ENCODE measurements at regions not wholly inside any gene's neighbourhood (a gene's known extent, or its start where the extent isn't known, plus 50 kb on each side); places are given as distances from the start of the nearest gene placed in this dataset.

DNA sequence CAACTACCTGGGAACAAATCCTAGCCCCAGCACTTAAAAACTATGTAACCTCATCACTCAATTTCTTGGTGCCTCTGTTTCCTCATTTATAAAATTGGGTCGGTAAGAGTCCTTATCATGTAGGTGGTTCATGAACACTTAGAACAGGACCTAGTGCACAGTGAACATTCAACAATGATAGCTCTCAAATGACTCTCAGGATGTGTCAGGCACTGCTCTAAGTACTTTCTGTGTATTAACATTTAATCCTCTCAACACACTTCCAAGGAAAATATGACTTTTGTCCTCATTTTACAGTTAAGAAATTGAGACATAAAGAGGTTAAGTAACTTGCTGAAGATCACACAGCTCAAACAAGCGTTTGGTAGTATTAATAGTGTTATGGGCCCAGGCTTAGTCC, 202.1 kb upstream of the KLF4 start:
- TF ChIP-seq, protein P1, sequence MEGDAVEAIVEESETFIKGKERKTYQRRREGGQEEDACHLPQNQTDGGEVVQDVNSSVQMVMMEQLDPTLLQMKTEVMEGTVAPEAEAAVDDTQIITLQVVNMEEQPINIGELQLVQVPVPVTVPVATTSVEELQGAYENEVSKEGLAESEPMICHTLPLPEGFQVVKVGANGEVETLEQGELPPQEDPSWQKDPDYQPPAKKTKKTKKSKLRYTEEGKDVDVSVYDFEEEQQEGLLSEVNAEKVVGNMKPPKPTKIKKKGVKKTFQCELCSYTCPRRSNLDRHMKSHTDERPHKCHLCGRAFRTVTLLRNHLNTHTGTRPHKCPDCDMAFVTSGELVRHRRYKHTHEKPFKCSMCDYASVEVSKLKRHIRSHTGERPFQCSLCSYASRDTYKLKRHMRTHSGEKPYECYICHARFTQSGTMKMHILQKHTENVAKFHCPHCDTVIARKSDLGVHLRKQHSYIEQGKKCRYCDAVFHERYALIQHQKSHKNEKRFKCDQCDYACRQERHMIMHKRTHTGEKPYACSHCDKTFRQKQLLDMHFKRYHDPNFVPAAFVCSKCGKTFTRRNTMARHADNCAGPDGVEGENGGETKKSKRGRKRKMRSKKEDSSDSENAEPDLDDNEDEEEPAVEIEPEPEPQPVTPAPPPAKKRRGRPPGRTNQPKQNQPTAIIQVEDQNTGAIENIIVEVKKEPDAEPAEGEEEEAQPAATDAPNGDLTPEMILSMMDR (optimal IDR thresholded peaks at IDR 0.05 in 1 of 3, IDR thresholded peaks at IDR 0.05 in 1 of 3, conservative IDR thresholded peaks at IDR 0.05 in 1 of 3; ENCODE audit: extremely low read depth in 1 of 3, insufficient read depth in 2 of 3, low read length in 3 of 3) = no peak
- TF ChIP-seq EZH2 (IDR thresholded peaks at IDR 0.05; ENCODE audit: low read length) = no peak

All from keratinocyte (primary cell).